Glutamatergic neuron (in vitro differentiated cells): ENCODE measurements at regions not wholly inside any gene's neighbourhood (a gene's known extent, or its start where the extent isn't known, plus 50 kb on each side); places are given as distances from the start of the nearest gene placed in this dataset.

ENCODE experiments used
- DNase-seq: peaks from one replicate; pipeline ENCODE4 v3.0.0; 2022
- H3K27ac Mint-ChIP-seq: one replicate; pipeline ENCODE4 v1.8.0; 2020; ENCODE audit warnings: mild to moderate bottlenecking, mixed read lengths, inconsistent platforms; ENCODE audit not compliant: unreplicated experiment
- H3K27me3 Mint-ChIP-seq: one replicate; pipeline ENCODE4 v1.8.0; 2020; ENCODE audit warnings: mild to moderate bottlenecking, moderate library complexity, mixed read lengths, inconsistent platforms; ENCODE audit not compliant: unreplicated experiment
- H3K36me3 Mint-ChIP-seq: one replicate; pipeline ENCODE4 v1.8.0; 2020; ENCODE audit warnings: mild to moderate bottlenecking, mixed read lengths, inconsistent platforms; ENCODE audit not compliant: unreplicated experiment
- H3K4me1 Mint-ChIP-seq: one replicate; pipeline ENCODE4 v1.8.0; 2020; ENCODE audit warnings: mild to moderate bottlenecking, low read depth, mixed read lengths, inconsistent platforms; ENCODE audit not compliant: unreplicated experiment
- H3K4me3 Mint-ChIP-seq: one replicate; pipeline ENCODE4 v1.8.0; 2020; ENCODE audit warnings: mild to moderate bottlenecking, mixed read lengths, inconsistent platforms; ENCODE audit not compliant: unreplicated experiment
- H3K9me3 Mint-ChIP-seq: one replicate; pipeline ENCODE4 v1.8.0; 2020; ENCODE audit warnings: mild to moderate bottlenecking, moderate library complexity, mixed read lengths, inconsistent platforms; ENCODE audit not compliant: unreplicated experiment
- TF ChIP-seq, protein P1 (sequence below): fragments of 200-600 bp; sonication (generic); IDR thresholded peaks from one replicate; pipeline ENCODE4 v1.5.0; 2021; ENCODE audit not compliant: partially characterized antibody, unreplicated experiment

DNA sequence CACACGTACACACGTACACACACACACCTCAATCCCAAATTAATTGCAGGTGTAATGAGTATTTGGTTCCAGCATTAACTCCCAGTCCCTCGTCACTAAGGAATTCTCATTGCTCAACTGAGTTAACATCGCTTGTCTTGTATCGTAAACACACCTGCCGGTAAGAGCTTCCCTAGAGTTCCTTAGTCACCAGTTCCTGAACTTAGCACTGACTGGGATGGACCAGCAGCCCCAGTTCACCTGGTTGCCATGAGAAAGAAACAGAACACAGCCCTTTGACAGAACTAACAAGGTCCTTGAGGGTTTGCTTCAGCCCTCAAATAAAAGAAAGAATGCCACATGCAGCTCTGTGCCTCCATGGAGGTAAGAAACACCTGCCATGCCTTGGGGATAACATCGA, 66.3 kb upstream of the SLCO3A1 start:
- H3K27me3 Mint-ChIP-seq = peaks cover 4% of the 10 kb centered on the region
- TF ChIP-seq, protein P1, sequence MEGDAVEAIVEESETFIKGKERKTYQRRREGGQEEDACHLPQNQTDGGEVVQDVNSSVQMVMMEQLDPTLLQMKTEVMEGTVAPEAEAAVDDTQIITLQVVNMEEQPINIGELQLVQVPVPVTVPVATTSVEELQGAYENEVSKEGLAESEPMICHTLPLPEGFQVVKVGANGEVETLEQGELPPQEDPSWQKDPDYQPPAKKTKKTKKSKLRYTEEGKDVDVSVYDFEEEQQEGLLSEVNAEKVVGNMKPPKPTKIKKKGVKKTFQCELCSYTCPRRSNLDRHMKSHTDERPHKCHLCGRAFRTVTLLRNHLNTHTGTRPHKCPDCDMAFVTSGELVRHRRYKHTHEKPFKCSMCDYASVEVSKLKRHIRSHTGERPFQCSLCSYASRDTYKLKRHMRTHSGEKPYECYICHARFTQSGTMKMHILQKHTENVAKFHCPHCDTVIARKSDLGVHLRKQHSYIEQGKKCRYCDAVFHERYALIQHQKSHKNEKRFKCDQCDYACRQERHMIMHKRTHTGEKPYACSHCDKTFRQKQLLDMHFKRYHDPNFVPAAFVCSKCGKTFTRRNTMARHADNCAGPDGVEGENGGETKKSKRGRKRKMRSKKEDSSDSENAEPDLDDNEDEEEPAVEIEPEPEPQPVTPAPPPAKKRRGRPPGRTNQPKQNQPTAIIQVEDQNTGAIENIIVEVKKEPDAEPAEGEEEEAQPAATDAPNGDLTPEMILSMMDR = no peak
- no peaks in the 10 kb centered on the region for H3K9me3 Mint-ChIP-seq

DNA sequence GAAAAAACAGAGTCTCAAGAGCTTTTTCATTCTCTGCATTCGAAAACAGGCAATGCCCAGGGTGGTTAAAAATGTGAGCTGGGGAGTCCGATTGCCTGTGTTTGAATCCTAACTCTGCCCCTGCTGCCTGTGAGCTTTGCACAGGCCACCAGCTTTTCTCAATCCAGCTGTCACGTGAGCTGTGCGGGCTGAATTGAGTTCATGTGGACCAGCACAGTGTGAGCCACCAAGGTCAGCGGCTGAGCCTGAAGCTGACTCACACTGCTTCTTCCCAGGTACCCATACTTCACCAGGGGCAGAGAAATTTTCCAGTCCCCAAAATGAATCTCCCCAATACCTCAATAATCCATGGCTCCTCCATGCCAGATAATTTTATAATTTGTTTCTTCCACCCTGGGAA, 64.4 kb upstream of the SLCO3A1 start:
- no peaks in the 10 kb centered on the region for H3K36me3 Mint-ChIP-seq
- no peak overlapping the region for H3K27ac Mint-ChIP-seq
- no peak for DNase-seq
- no peaks in the 10 kb centered on the region for H3K9me3 Mint-ChIP-seq
- TF ChIP-seq, protein P1 = no peak
- no peak overlapping the region for H3K4me3 Mint-ChIP-seq
- H3K4me1 Mint-ChIP-seq = no peaks in the 10 kb centered on the region
- H3K27me3 Mint-ChIP-seq = peaks cover 1% of the 10 kb centered on the region

More for the DNA sequence above, 66.3 kb upstream of the SLCO3A1 start:
- H3K4me1 Mint-ChIP-seq = no peaks in the 10 kb centered on the region
- no peak overlapping the region for H3K27ac Mint-ChIP-seq
- no peaks in the 10 kb centered on the region for H3K36me3 Mint-ChIP-seq
- DNase-seq = no peak
- H3K4me3 Mint-ChIP-seq = no peak overlapping the region

DNA sequence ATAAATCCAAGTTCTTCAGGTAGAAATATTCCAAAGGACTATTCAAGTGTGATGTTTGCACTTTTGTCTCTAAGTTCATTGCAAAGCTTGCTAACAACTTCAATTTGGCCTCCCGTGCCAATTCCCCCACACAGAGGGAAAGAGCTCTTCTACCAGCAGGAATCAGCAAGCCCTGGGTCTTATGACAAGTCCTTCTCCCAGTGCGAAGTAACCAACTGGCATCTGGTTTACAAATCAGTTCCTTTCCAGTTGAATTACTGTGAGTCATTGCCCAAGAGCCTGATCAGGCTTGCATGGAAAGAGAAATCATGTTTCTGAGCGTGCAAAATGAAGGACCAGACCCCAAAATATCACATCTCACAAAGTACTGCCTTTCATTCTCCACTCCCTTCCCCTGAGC, 62.7 kb upstream of the SLCO3A1 start:
- TF ChIP-seq, protein P1 = no peak
- no peaks in the 10 kb centered on the region for H3K4me1 Mint-ChIP-seq
- no peak overlapping the region for H3K4me3 Mint-ChIP-seq
- H3K9me3 Mint-ChIP-seq = no peaks in the 10 kb centered on the region
- peaks cover 1% of the 10 kb centered on the region for H3K27me3 Mint-ChIP-seq
- no peaks in the 10 kb centered on the region for H3K36me3 Mint-ChIP-seq
- H3K27ac Mint-ChIP-seq = no peak overlapping the region
- no peak for DNase-seq

DNA sequence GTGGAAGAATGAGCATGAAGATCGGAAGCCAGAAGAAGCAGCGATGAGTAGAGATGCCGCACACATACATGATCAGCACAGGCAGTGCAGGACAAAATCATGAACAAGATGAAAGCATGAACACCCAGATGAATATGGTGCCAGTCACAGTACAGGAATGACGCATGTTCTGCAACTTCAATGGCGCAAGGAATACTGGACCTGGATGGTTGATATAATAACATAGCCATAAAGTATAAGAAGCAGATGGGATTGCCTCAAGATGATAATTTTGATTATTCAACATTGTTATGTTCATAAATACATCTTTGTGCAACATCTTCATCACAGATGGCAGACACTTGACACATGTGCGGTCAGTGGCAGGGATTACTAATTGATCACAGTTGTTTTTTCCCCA, 59.7 kb upstream of the SLCO3A1 start:
- no peaks in the 10 kb centered on the region for H3K9me3 Mint-ChIP-seq
- peaks cover 1% of the 10 kb centered on the region for H3K27me3 Mint-ChIP-seq
- no peak overlapping the region for H3K27ac Mint-ChIP-seq
- H3K4me3 Mint-ChIP-seq = no peak overlapping the region
- TF ChIP-seq, protein P1 = no peak
- no peak for DNase-seq
- H3K4me1 Mint-ChIP-seq = no peaks in the 10 kb centered on the region
- no peaks in the 10 kb centered on the region for H3K36me3 Mint-ChIP-seq

DNA sequence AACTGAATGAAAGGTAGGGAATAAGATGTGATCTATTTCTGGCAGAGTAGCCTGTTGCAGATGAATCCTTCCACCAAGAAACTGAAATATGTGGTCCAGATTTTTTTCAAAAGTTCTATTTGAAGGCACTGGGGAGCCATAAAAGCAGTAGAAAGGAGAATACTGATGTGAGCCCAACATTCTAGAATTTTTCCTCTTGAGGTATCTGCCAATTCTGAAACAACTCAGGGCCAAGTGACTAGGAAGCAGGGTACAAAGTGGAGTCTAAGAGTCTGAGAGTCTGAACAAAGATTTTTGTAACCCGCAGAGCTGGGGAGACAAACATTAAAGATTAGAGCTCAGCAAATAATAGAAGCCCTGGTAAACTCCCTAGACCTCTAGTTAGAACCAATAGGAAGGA, 58.3 kb upstream of the SLCO3A1 start:
- DNase-seq = no peak
- no peaks in the 10 kb centered on the region for H3K36me3 Mint-ChIP-seq

More for the DNA sequence above, 58.3 kb upstream of the SLCO3A1 start:
- H3K9me3 Mint-ChIP-seq = no peaks in the 10 kb centered on the region
- no peak overlapping the region for H3K4me3 Mint-ChIP-seq
- H3K27me3 Mint-ChIP-seq = no peaks in the 10 kb centered on the region
- TF ChIP-seq, protein P1 = no peak
- H3K4me1 Mint-ChIP-seq = no peaks in the 10 kb centered on the region
- no peak overlapping the region for H3K27ac Mint-ChIP-seq
